ENCODE measurements at regions not wholly inside any gene's neighbourhood (a gene's known extent, or its start where the extent isn't known, plus 50 kb on each side); places are given as distances from the start of the nearest gene placed in this dataset.

GRCh38 chr5:148898413-148899075 is 72.1 kb downstream of the ADRB2 start:
- H3K4me3 ChIP-seq (ENCODE audit: low read length), result no peak overlapping the region
- TF ChIP-seq CTCF (conservative IDR thresholded peaks at IDR 0.05; ENCODE audit: low read depth, low read length), result no peak
- no peak for DNase-seq (ENCODE audit: low read depth)

- no peak for TF ChIP-seq CTCF (conservative IDR thresholded peaks at IDR 0.05; ENCODE audit: low read depth, low read length)
- H3K4me3 ChIP-seq (ENCODE audit: low read length), result no peak overlapping the region
- no peak for DNase-seq (ENCODE audit: low read depth)
These were observed 73.6 kb downstream of the ADRB2 start for GRCh38 chr5:148899993-148900392.

- TF ChIP-seq CTCF (conservative IDR thresholded peaks at IDR 0.05; ENCODE audit: low read depth, low read length), result no peak
- no peak for DNase-seq (ENCODE audit: low read depth)
- no peak overlapping the region for H3K4me3 ChIP-seq (ENCODE audit: low read length)
These were observed 76.1 kb downstream of the ADRB2 start for GRCh38 chr5:148902478-148902877.

GRCh38 chr5:148903587-148903986 is 77.2 kb downstream of the ADRB2 start:
- TF ChIP-seq CTCF (conservative IDR thresholded peaks at IDR 0.05; ENCODE audit: low read depth, low read length), result no peak
- DNase-seq (ENCODE audit: low read depth), result no peak
- no peak overlapping the region for H3K4me3 ChIP-seq (ENCODE audit: low read length)

- no peak overlapping the region for H3K4me3 ChIP-seq (ENCODE audit: low read length)
- no peak for TF ChIP-seq CTCF (conservative IDR thresholded peaks at IDR 0.05; ENCODE audit: low read depth, low read length)
- DNase-seq (ENCODE audit: low read depth), result no peak
These were observed 78.0 kb downstream of the ADRB2 start for GRCh38 chr5:148904440-148904839.

- DNase-seq (ENCODE audit: low read depth), result no peak
- TF ChIP-seq CTCF (conservative IDR thresholded peaks at IDR 0.05; ENCODE audit: low read depth, low read length), result no peak
- H3K4me3 ChIP-seq (ENCODE audit: low read length), result no peak overlapping the region
These were observed 79.1 kb downstream of the ADRB2 start for GRCh38 chr5:148905541-148905940.

- H3K4me3 ChIP-seq (ENCODE audit: low read length), result no peak overlapping the region
- no peak for DNase-seq (ENCODE audit: low read depth)
- no peak for TF ChIP-seq CTCF (conservative IDR thresholded peaks at IDR 0.05; ENCODE audit: low read depth, low read length)
These were observed 80.6 kb downstream of the ADRB2 start for GRCh38 chr5:148906968-148907367.
